Activated B cell treated with CpG ODN at 0.5 μM for 24 hours (primary cell): ENCODE measurements at regions not wholly inside any gene's neighbourhood (a gene's known extent, or its start where the extent isn't known, plus 50 kb on each side); places are given as distances from the start of the nearest gene placed in this dataset.

ENCODE experiments used
- ATAC-seq: fragments of 200-7000 bp; cut with Tn5 transposase; one replicate; pipeline ENCODE4 v1.10.0; 2021; ENCODE audit warnings: low read depth, mild to moderate bottlenecking, moderate library complexity
- CTCF ChIA-PET: fragments of 350-600 bp; sonication (Branson Sonifier 250); formaldehyde crosslinking; loops from one replicate; lab custom pipeline; 2021; ENCODE audit warnings: antibody characterized with exemption; lab: Charles Lee
- POLR2A ChIA-PET: fragments of 350-600 bp; sonication (Branson Sonifier 250); formaldehyde crosslinking; loops from one replicate; lab custom pipeline; 2021; ENCODE audit warnings: antibody characterized with exemption; lab: Charles Lee
- DNase-seq: peaks from one replicate; pipeline ENCODE4 v3.0.0; 2022
- H3K27ac Mint-ChIP-seq: one replicate; pipeline ENCODE4 v1.8.0; 2020; ENCODE audit warnings: mixed read lengths
- H3K27me3 Mint-ChIP-seq: one replicate; pipeline ENCODE4 v1.8.0; 2021; ENCODE audit warnings: mixed read lengths
- H3K36me3 Mint-ChIP-seq: one replicate; pipeline ENCODE4 v1.8.0; 2021; ENCODE audit warnings: low read depth, mixed read lengths
- H3K4me1 Mint-ChIP-seq: one replicate; pipeline ENCODE4 v1.8.0; 2021; ENCODE audit warnings: mixed read lengths
- H3K4me3 Mint-ChIP-seq: one replicate; pipeline ENCODE4 v1.8.0; 2020; ENCODE audit warnings: mild to moderate bottlenecking, mixed read lengths
- H3K9me3 Mint-ChIP-seq: one replicate; pipeline ENCODE4 v1.8.0; 2020; ENCODE audit warnings: mixed read lengths
- intact Hi-C: fragments of 100-400 bp; cut with micrococcal nuclease; formaldehyde crosslinking; loops from one replicate; pipeline ENCODE4 v1.15.1; 2024
- TF ChIP-seq, protein P1 (sequence below): fragments of 200-600 bp; IDR thresholded peaks from one replicate; pipeline ENCODE4 v1.8.0; 2022; ENCODE audit warnings: antibody characterized with exemption, mild to moderate bottlenecking

DNA sequence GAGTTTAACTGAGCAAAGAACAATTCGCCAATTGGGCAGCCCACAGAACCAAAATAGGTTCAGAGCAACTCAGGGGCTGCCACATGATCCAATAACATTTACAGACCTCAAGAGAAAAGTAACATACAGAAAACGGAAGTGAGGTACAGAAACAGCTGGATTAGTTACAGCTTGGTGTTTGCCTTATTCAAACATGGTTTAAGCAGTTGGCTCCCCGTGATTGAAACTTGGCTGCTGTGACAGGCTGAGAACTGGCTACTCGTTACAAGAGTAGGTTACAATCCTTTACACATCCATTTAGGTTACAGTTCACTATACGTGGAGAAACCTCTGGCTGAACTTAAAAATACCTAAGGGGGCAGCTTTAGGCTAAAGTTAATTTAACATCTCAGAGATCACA is 673.1 kb upstream of the PHF14 start:
- Mint-ChIP-seq H3K36me3 (no peaks in the 10 kb centered on the region), H3K9me3 (peaks cover 5% of the 10 kb centered on the region), H3K4me3 (no peak overlapping the region), H3K27ac (no peak overlapping the region), H3K4me1 (no peaks in the 10 kb centered on the region), H3K27me3 (no peaks in the 10 kb centered on the region)
- intact Hi-C loops: no loop called here
- POLR2A ChIA-PET: no interaction called here
- TF ChIP-seq, protein P1, sequence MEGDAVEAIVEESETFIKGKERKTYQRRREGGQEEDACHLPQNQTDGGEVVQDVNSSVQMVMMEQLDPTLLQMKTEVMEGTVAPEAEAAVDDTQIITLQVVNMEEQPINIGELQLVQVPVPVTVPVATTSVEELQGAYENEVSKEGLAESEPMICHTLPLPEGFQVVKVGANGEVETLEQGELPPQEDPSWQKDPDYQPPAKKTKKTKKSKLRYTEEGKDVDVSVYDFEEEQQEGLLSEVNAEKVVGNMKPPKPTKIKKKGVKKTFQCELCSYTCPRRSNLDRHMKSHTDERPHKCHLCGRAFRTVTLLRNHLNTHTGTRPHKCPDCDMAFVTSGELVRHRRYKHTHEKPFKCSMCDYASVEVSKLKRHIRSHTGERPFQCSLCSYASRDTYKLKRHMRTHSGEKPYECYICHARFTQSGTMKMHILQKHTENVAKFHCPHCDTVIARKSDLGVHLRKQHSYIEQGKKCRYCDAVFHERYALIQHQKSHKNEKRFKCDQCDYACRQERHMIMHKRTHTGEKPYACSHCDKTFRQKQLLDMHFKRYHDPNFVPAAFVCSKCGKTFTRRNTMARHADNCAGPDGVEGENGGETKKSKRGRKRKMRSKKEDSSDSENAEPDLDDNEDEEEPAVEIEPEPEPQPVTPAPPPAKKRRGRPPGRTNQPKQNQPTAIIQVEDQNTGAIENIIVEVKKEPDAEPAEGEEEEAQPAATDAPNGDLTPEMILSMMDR: no peak
- ATAC-seq (no peak), DNase-seq (no peak)
- CTCF ChIA-PET: no interaction called here

DNA sequence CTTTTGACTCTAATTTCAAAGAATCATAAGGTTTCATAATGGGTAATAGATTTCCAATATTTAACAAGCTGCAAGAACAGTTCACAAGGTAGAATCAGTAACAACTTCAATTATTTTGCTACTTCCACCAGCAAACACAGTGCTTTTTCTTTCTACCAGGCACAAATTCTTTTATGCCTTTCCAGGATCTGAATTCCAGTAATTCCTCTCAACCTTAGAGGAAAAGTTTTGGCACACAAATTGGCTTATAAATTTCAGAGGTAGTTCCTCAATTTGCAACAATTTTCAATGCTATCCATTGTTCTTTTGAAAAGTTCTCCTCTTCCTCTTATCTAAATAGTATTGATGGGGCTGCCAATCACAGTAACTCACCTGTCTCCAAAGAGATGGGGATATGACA is 665.4 kb upstream of the PHF14 start:
- Mint-ChIP-seq H3K9me3 (peaks cover 7% of the 10 kb centered on the region), H3K4me1 (no peaks in the 10 kb centered on the region), H3K4me3 (no peak overlapping the region), H3K36me3 (no peaks in the 10 kb centered on the region), H3K27me3 (no peaks in the 10 kb centered on the region), H3K27ac (no peak overlapping the region)
- DNase-seq (no peak), ATAC-seq (no peak)
- TF ChIP-seq, protein P1: no peak
- intact Hi-C loops: no loop called here
- ChIA-PET POLR2A (no interaction called here), CTCF (no interaction called here)

DNA sequence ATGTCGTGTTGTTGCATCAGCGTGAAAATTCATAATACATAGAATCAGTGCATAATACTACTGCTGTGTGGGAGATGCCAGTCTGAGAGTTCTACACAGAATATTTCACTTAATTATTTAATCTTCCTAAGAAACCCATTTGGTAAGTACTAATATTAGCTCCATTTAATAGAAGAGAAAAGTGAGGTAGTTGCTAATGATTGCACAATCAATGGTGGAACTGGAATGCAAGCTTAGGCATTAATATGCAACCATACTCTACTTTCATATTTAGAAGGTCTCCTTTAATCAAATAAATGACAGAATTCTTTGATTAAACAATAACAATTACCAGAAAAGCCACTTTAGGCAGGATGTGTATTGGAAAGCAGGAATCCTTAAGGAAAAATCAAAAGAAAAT is 660.7 kb upstream of the PHF14 start:
- Mint-ChIP-seq H3K4me3 (no peak overlapping the region), H3K9me3 (peaks cover 15% of the 10 kb centered on the region), H3K4me1 (no peaks in the 10 kb centered on the region), H3K36me3 (no peaks in the 10 kb centered on the region), H3K27me3 (no peaks in the 10 kb centered on the region), H3K27ac (no peak overlapping the region)
- DNase-seq (no peak), ATAC-seq (no peak)
- ChIA-PET POLR2A (no interaction called here), CTCF (no interaction called here)
- TF ChIP-seq, protein P1: no peak
- intact Hi-C loops: no loop called here

DNA sequence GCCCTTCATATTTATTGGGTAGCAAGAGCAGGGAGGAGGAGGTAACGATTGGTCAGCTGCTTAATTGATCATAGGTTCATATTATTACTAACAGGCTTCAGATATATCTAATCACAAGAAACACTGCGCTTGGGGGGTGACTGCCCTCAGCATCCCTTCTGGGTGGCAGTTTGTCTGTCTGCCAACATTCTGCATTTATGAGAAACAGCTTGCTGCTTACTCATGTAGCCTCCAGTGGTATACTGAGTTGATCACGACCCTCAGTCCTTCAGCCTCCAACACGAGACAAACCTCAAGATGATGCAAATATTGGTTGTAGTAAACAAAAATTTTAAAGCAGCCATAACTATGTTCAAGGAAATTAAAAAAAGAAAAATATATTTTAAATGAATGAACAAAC is 657.8 kb upstream of the PHF14 start:
- Mint-ChIP-seq H3K36me3 (no peaks in the 10 kb centered on the region), H3K27ac (no peak overlapping the region), H3K9me3 (peaks cover 16% of the 10 kb centered on the region), H3K27me3 (no peaks in the 10 kb centered on the region), H3K4me1 (no peaks in the 10 kb centered on the region), H3K4me3 (no peak overlapping the region)
- intact Hi-C loops: no loop called here
- no peak for ATAC-seq
- no peak for DNase-seq
- ChIA-PET CTCF (no interaction called here), POLR2A (no interaction called here)
- TF ChIP-seq, protein P1: no peak

DNA sequence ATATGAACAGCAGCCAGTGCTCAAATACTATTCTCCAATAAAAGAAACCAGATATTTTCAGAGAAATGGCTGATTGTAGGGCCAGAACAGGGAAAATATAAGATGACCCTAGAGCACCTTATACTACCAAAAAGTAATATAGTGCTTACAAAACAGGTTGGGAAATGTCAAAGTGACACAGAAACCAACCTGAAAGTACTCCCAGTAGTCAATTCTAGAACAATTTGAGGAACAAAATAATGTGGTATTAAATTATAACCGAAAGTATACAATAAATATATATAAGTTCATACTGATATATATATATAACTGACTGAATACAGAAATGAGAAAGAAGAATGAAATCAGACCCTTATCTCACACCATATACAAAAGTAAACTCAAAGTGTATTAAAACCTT is 657.2 kb upstream of the PHF14 start:
- CTCF ChIA-PET: no interaction called here

More for the DNA sequence above, 657.2 kb upstream of the PHF14 start:
- TF ChIP-seq, protein P1: no peak
- no peak for DNase-seq
- Mint-ChIP-seq H3K36me3 (no peaks in the 10 kb centered on the region), H3K27ac (no peak overlapping the region), H3K9me3 (peaks cover 13% of the 10 kb centered on the region), H3K4me3 (no peak overlapping the region), H3K27me3 (no peaks in the 10 kb centered on the region), H3K4me1 (no peaks in the 10 kb centered on the region)
- intact Hi-C loops: no loop called here
- no peak for ATAC-seq
- POLR2A ChIA-PET: no interaction called here
